DMS53 treated with DMSO at 0.1 percent for 48 hours (cell line): ENCODE measurements at regions not wholly inside any gene's neighbourhood (a gene's known extent, or its start where the extent isn't known, plus 50 kb on each side); places are given as distances from the start of the nearest gene placed in this dataset.

Experiments
- DNase-seq: peaks from one replicate; lab custom pipeline; 2025; ENCODE audit not compliant: unreplicated experiment; lab: John Stamatoyannopoulos, UW

- DNase-seq: no peak
Observed at GRCh38 chr3:180092889-180093288, 56.2 kb upstream of the PEX5L start.

GRCh38 chr3:180093535-180093934, 56.8 kb upstream of the PEX5L start:
- DNase-seq: peak; percentile 11

GRCh38 chr3:180097626-180098025, 60.9 kb upstream of the PEX5L start:
- no peak for DNase-seq

- no peak for DNase-seq
Observed at GRCh38 chr3:180102134-180102533, 65.4 kb upstream of the PEX5L start.

GRCh38 chr3:180102604-180103003, 65.9 kb upstream of the PEX5L start:
- no peak for DNase-seq

- DNase-seq: no peak
Observed at GRCh38 chr3:180116203-180116602, 79.5 kb upstream of the PEX5L start.

- no peak for DNase-seq
Observed at GRCh38 chr3:180116658-180117057, 79.9 kb upstream of the PEX5L start.

GRCh38 chr3:180117381-180118163, 80.8 kb upstream of the PEX5L start:
- no peak for DNase-seq

GRCh38 chr3:180119567-180119966, 82.8 kb upstream of the PEX5L start:
- DNase-seq: no peak

- DNase-seq: no peak
Observed at GRCh38 chr3:180123928-180124327, 87.2 kb upstream of the PEX5L start.

- no peak for DNase-seq
Observed at GRCh38 chr3:180131169-180131568, 94.4 kb upstream of the PEX5L start.

- no peak for DNase-seq
Observed at GRCh38 chr3:180135101-180135500, 98.4 kb upstream of the PEX5L start.

GRCh38 chr3:180138871-180139270, 102.1 kb upstream of the PEX5L start:
- DNase-seq: no peak

- DNase-seq: no peak
Observed at GRCh38 chr3:180142041-180142440, 105.3 kb upstream of the PEX5L start.

GRCh38 chr3:180142472-180142871, 105.7 kb upstream of the PEX5L start:
- DNase-seq: no peak

GRCh38 chr3:180161770-180162169, 125.0 kb upstream of the PEX5L start:
- DNase-seq: no peak

GRCh38 chr3:180175572-180175971, 138.8 kb upstream of the PEX5L start:
- DNase-seq: no peak

- no peak for DNase-seq
Observed at GRCh38 chr3:180176059-180176458, 139.3 kb upstream of the PEX5L start.

GRCh38 chr3:180177255-180177654, 140.5 kb upstream of the PEX5L start:
- DNase-seq: no peak

GRCh38 chr3:180179562-180179961, 142.8 kb upstream of the PEX5L start:
- no peak for DNase-seq

- DNase-seq: no peak
Observed at GRCh38 chr3:180180795-180181194, 144.1 kb upstream of the PEX5L start.

GRCh38 chr3:180181387-180181786, 144.7 kb upstream of the PEX5L start:
- DNase-seq: no peak

- no peak for DNase-seq
Observed at GRCh38 chr3:180183346-180183745, 146.6 kb upstream of the PEX5L start.
